ENCODE measurements at regions not wholly inside any gene's neighbourhood (a gene's known extent, or its start where the extent isn't known, plus 50 kb on each side); places are given as distances from the start of the nearest gene placed in this dataset.

DNA sequence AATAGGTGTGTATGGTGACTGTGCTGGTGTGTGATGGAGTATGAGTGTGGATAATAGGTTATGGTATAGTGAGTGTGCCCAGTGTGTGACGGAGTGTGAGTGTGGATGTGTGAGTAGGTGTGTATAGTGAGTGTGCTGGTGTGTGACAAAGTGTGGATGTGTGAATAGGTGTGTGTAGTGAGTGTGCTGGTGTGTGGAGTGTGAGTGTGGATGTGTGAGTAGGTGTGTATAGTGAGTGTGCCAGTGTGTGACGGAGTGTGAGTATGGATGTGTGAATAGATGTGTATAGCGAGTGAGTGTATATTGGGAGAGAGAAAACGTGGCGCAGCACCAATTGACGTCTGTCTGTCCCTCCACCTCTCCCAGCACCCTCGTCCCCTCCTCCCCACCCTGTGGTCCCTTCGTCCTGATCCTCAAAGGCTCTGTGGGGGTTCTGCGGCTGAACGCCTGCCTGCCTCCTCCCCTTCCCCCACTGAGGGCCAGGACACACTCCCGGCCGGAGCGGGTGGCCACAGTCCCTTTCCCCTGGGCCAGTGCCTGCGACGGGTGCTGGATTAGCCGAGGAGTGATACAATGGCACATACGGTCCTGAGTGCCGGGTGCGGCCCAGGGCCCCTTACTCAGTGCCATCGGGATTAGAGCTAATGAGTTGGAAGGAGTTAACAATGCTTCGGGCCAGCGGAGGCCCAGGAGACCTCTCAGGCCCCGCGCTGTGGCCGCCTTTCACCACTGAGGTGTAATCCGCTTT, 160.0 kb downstream of the MRM1 start:
- DNase-seq: no peak

DNA sequence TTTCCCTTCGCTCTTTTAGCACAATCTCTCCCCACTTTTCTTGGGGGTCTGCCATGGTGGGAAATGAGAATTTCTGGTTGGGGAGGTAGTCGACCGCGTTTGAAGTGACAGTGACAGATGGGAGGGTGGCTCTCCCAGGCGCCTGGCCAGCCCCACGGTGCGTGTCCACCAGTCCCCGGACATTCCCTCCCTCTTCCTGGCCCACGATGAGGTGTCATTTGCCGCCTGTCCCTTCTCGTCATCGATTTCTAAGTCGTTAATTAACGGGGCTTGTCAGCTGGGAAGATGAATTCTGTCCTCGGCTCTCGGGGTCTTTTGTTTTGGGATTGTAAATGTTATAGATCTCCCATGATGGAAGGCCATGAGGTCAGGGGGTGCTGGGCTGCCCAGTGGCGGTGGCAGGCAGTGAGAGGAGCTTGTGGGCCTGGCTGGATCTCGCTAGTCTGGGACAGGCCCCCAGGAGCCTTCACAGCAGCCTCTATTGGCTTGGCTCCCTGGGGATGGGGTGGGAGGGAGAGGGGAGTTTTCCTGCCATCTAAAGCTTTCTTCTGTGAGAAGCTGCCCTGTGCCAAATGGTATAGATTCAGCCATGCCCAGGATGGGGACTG, 164.2 kb downstream of the MRM1 start:
- DNase-seq: no peak

DNA sequence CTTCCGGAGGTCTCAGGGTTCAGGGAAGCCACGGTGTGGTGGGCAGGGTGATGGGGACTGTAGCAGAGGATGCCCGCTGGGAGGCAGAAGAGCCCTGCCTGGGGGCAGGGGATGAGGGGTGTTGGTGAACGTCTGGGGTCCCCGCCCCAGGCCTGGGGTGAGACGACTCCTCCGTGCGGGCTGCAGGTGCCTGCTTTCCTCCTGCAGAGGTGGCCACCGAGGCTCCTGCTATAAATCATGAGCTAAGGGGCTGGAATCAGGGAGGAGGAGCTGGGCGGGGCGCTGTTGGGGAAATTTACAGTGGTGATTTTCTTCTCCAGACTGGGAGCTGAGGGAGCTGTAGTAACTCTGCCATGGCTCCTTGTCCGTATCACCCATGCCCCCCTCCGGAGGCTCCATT, 167.0 kb downstream of the MRM1 start:
- no peak for DNase-seq

DNA sequence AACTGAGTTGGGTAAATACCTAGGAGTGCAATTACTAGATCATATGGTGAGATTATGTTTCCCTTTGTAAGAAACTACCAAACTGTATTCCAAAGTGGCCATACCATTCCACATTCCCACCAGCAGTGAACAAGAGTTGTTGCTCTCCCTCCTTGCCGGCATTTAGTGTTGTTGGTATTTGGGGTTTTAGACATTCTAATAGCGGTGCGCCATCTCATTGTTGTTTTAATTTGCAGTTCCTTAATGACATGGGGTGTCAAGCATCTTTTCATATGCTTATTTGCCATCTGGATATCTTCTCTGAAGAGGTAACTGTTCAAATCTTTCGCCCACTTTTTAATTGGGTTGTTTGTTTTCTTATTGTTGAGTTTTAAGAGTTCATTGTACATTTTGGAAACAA, 164.2 kb upstream of the LHX1 start:
- DNase-seq: no peak

DNA sequence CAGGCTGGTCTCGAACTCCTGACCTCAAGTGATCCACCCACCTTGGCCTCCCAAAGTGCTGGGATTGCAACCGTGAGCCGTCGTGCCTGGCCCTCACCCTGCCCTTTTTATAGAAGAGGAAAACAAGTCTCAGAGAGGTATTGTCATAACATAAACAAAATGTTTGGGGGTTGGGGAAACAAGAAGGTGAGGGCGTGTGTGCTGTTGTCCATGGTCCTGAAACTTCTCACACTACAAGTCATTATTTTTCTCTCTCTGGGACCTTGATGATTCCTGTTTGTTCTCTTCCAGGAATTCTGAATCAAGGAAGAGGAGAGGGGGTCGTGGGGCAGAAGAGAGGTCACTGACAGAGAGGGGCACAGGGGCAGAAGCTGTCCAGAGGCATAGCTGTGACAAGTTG, 160.2 kb upstream of the LHX1 start:
- DNase-seq: no peak

DNA sequence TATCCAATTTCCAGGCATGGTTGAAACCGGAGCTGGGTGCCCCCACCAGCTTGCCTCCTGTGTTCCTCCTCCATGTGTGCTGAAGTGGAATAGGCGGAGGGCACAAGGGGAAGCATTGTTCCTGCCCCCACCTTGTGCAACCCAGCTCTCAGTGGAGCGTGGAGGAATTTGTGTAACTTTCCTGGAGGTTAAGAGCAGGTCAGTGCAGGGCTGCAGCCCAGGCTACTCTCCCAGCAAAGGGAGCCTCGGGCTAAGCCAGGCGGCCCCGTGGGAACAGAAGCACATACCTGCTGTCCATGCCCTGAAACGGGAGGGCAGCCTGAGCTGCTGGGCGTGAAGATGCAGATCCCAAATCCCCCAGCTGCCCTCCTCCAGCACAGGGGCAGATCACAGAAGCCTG, 158.8 kb upstream of the LHX1 start:
- DNase-seq: no peak

DNA sequence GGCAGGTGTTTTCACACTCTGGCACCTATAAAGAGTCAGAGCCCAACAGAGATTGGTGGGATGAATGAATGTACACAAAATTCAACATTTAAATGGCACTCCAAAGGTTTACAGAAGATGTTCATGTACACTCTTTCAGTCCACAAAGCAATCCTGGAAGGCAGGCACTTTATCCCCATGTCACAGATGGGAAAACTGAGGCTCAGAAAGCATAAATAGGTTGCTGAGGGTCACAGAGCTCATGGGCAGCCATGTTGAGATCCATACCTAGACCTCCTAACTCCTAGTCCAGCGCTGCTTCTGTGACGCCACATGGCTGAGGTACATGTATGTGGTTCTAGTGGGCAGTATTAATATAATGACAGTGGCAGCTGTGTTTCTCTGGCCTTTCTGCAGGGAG, 157.7 kb upstream of the LHX1 start:
- DNase-seq: no peak

DNA sequence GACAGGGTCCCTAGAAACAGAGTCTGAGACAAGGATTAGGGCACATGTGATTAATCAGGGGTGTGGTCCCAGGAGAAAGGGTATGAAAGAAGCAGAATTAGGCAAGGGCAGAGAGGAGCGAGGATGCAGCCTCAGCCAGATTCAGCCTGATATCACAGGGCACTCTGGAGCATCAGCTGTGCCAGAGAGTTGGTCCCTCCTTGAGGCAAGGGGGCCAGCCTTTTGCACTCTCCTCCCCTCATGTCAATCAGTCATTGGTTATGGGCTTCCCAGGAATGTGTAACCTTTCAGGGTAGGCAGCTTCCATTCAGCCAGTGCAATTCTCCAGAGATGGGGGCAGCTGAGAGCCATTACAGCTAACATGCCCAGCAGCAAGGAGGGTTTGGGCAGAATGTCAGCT, 152.6 kb upstream of the LHX1 start:
- no peak for DNase-seq

DNA sequence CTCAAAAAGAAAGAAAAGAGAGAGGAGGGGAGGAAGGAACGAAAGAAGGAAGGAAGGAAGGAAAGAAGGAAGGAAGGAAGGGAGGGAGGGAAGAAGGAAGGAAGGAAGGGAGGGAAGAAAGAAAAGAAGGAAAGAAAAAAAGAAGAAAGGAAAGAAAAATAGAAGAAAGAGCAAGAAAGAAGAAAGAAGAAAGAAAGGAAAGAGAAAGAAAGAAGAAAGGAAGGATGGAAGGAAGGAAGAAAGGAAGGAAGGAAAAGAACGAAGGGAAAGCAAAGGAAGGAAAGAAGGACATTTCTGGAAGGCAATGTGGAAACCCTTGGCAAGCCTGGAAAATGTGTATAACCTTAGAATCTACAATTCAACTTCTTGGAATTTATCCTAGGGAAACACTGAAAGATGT, 150.4 kb upstream of the LHX1 start:
- DNase-seq: no peak

DNA sequence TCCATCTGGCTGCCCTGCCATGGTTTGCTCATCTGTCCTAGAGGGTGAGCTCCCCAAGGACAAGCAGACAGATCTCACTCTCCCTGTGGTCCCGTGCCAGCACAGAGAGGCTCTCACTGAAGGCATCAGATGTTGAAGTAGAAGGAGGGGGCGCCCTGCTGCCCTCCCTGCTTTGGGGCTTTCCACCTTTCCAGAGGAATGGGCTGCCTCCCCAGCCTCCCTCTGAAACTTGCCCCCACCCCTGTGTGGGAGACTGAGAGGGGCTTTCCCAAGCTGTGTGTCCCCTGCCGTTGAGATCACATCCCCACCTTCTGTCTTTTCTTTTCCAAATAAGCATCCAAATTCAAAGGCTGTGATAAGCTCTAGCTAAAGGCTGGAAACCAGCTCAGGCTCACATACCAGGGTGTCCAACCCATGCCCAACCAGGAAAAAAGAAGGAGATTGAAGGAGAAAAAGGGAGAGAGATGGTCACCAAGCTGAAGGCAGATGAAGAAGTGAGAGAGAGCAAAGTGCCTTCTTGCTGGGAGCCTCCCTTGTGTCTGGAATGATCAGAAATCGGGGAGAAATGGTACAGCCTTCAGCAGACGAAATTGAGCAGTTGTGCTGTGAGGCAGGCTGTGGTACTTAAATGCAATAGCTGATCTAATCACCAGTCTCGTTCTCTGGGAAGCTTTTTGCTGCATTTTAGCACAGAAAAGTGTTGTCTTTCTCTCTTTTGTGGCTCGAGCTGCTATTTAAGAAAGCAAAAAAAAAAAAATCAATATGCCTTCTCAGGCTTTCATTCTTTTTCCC, 145.9 kb upstream of the LHX1 start:
- no peak for DNase-seq

DNA sequence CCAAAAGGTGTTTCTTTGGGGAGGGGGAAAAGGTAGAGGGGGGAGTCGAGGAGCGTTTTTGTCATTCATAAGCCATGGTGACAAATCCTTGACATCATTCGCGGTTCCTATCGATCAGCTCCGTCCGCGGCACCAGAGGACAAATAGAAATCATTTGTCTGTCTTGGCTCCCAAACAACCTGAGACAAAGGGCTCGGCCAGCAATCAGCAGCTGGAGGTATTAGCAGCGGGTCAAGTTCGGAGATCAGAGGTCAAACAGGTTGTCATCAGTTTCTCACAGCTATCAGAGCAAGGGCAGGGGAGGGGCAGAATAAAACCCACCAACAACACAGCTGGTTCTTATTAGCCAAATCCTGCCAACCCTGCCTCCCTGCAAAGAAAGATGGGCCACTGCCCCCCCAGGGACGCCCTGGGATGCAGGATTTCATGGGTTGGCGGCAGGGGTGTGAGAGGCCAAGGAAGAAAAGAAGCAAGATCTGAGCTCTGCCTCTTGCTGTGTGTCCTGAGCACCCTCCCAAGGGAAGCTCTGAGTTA, 145.3 kb upstream of the LHX1 start:
- DNase-seq: no peak

DNA sequence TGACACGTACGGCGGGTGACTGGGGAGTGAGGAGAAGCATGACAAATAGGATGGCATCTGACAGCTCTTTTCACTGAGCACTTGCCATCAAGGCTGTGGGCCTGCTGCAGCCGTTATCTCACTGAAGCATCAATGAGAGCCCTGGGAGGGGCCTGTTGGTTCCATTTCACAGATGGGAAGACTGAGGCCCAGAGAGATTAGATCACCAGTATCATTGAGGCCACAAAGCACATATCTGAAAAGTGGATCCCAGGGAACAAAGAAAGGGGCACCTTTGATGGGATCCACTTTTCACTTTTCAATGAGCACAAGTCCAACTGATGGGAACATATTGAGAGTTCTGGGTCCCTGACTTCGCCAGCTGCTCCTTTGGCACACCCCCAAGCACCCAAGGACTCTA, 144.4 kb upstream of the LHX1 start:
- no peak for DNase-seq

DNA sequence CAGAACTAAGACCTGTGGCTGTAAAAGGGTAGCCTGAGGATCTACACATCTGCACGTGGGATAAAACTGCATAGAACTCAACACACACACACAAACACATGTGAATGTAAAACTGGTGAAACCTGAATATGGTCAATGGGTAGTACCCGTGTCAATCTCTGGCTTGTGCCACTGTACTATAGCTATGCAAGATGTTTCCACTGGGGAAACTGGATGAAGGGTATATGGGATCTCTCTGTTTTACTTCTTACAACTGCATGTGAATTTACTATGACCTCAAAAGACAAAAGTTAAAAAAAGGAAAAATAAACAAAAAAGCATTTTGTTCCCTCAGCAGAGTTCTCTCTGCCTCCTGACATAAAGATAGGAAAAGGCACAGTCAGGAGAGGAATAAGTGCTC, 143.3 kb upstream of the LHX1 start:
- no peak for DNase-seq

DNA sequence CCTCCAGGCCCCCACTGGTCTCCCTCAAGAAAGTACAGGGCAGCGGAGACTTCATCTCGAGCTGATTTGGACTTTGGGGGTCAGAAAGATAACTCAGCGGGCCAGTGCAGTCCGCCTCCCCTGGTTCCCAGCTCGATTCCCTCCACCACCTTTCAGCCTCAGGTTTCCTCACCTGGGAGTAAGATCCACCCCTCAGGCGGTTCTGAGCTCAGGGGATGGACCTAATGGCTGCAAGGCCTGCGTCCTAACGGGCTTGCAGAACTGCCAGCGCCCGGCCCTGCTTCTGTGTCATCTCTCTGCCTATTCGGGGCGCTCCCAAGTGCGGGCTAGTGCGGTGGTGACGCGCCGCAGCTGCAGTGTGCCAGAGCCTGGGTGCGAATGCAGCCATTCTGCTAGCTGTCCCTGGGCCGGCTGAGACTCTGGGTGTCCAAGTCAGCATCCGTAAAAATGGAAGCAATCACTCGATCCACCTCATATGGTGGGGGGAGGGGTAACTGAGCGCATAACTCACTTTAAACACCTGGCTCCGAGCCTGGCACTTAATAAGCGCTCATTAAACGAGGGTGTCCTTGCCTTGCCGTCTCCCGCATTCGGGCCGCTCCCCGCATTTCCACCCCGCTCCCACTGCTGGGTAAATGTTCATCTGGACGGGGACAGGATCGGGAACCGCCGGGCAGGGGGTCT, 129.6 kb upstream of the LHX1 start:
- DNase-seq: no peak

DNA sequence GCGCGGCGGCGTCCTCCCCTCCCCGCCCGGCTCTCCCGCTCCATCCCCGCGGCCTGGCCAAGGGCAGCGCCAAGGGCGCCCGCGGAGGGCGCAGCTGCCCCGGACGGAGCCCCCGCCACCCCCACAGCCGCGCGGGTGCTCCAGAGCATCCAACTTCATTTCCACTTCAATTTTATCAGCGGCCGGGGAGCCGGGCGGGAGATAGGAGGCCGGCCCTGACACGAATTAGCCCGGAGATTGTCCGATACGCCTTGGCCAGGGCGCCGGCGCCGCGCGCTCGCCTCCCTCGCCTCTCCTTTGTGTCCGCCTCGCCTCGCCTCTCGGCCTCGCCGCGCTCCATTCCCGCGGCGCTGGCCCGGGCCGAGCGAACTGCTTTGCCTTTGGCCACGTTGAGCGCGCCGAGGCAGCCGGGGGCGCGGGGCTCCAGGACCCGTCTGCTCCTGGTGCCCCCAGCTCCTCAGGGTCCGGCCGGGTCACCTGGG, 129.1 kb upstream of the LHX1 start:
- no peak for DNase-seq

DNA sequence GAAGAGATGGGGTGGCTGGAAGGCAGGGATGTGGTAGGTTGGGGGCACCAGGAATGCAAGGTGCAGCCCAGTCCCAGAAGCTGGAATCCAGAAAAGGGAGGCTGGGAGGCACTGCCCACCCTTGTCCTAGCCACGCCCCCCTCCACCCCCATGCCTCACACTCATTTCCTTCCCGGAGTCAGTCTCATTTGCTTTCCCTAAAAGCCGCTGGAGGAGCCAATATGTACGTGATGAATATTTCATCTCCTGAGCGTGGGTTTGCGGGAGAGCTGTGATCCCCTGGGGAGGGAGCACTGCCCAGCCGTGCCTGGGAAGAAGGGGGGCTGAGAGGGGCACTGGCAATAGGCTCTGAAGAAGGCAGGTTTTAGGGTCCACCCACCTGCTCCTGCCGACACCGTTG, 124.5 kb upstream of the LHX1 start:
- DNase-seq: no peak

DNA sequence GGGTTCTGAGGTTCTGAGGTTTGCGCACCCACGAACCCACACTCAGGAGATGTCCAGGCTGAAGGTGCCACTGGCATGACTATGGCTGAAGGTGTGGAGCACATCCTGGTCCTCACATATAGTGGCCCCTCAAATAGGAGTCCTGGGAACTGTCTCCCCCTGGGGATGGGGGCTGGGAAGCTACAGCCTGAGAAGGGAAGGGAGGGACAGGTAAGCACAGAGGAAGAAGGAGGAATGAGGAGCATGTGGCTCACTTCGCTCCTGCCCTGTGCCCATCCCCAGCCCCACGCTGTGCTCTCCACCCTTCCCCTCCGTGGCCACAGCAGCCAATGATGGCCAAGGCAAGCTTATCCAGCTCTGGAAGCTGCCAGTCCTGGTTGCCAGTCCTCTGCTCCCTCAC, 123.9 kb upstream of the LHX1 start:
- DNase-seq: no peak

DNA sequence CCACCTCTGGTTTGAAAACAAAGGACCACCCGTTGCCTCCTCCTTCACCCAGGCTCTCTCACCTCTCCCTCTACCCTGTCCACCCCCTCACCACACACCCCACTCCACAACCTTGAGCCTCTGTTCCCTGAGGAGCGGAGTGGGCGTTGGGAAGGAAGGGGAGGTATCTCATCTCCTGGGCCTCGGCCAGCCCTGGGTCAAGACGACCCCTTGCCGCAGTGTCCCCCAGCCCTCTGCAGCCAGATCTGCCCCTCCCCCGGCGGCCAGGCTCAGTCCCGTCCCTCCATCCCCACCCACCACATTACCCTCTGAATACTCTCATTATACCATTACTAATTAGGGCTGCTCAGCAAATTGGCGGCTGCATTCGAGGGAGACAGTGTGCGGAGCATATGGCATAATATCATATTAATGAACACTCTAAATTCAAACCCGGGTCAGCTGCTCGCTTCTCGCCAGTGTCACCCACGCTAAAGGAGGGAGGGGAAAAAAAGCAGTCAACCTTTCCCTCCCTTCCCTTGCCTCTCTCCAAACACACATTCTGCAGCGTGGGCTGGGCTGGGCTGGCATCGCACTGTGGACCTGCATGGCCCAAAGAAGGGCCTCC, 123.2 kb upstream of the LHX1 start:
- DNase-seq: no peak

DNA sequence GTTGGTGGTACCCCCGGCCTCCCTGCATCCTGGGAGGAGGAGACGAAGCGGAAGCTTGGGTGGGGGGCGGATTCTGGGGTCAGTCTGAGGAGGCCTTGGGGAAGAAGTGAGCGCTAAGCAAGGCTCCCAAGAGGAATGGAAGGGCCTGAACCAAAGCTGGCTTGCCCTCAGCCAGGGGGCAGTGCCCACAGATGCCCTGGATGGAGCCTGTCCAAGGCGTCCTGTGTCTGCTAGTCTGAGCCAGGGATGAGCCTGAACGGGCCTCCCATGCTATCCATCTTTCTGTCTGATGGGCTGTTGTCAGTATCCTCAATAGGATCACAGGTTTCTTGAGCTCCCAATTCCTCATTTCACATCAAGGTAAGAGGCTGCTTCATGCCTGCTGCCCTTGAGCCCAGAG, 122.3 kb upstream of the LHX1 start:
- no peak for DNase-seq

DNA sequence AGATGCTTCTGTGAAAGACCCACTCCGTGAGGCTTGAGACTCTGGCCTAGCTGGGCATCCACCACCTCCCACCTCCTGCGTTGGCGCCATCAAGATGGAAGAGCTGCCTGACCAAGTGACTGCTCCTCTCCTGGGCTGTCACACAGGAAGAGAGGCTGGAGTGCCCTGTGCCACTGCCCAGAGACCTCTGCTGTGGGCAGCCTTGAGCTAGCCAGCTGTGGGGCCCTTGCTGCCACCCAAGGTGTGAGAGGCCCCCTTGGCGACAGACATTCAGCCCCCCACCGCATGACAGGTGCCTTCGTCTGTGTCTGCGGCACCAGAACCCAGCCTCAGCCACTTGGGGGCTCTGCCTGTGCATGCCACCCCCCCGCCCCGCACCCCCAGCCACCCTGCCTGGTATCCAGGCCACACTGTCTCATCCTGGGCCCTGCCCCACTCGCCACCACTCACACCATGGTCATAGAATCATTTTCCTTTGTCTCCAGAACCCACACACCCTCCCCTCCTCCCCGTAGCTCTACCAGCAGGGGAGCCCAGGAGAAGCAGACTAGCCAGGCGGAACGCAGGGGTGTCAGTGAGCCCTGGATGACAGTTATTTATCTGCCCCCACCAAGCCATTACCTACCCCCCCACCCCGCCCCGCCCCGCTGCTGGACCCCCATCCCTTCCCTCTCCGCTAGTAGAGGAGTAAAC, 120.9 kb upstream of the LHX1 start:
- DNase-seq: no peak

DNA sequence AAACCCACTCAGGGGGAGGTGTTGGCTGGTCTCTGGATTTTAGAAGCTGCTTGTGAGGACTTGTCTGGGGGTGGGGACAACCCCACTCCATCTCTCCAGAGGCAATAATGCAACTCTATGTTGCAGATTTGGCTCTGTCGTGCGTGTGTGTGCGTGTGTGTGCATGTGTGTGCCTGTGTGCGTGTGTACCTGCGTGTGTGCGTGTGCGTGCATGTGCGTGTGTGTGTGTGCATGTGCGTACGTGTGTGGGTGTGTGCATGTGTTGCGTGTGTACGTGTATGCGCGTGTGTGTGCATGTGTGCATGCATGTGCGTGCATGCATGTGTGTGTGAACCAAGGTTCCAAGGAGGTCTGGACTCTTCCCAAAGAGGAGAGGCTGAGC, 120.4 kb upstream of the LHX1 start:
- no peak for DNase-seq

DNA sequence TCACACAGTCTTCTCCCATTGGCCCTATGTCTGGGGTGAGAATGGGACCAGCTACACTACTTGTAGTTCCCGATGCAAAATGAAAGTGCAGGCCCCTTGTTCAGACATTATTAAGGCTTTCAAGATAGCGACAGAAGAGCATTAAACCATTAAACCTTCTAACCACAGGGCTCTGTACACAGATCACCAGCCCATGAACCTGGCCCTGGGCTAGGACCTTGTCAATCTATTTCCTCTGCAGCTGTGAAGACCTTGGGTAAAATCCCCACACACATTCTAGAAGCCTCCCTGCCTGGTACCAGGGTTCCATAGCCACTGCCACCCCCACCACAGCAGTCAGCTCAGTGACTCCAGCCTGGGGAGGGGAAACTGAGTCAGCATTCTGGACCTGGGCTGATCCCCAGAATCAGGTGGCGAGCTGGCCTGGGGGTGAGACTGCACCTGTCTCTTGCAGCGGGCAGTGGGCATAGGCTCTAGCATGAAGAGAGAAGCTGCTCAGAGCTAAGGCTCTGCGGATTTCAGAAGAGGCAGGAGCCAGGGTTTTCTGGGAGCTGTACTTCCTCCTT, 119.7 kb upstream of the LHX1 start:
- no peak for DNase-seq
